CD4-positive, alpha-beta memory T cell (primary cell): ENCODE measurements at regions not wholly inside any gene's neighbourhood (a gene's known extent, or its start where the extent isn't known, plus 50 kb on each side); places are given as distances from the start of the nearest gene placed in this dataset.
"Not testable (repeated sequence)": the region's sequence is repeated elsewhere in the genome, so short reads cannot be mapped to it uniquely, and the experiment has no call there.

Experiments used
- CTCF ChIA-PET: fragments of 350-600 bp; sonication (Branson Sonifier 250); formaldehyde crosslinking; loops from one replicate; lab custom pipeline; 2021; ENCODE audit warnings: inconsistent platforms; ENCODE audit not compliant: partially characterized antibody; lab: Charles Lee
- POLR2A ChIA-PET: fragments of 350-600 bp; sonication (Branson Sonifier 250); formaldehyde crosslinking; loops from one replicate; lab custom pipeline; 2021; ENCODE audit not compliant: partially characterized antibody; lab: Charles Lee
- DNase-seq, 5 donors: peaks; one replicate each; pipeline versions ENCODE4 v3.0.0 to v3.0.0-alpha.2; 2020 to 2022; ENCODE audit warnings: mixed read lengths in 1 of 5
- H3K27ac ChIP-seq: one replicate; pipeline ENCODE4 v1.7.0; 2013; ENCODE audit warnings: low read depth, low read length
- H3K27me3 ChIP-seq: 2 replicates; pipeline ENCODE4 v1.7.0; 2013; ENCODE audit warnings: mild to moderate bottlenecking, low read length, moderate library complexity; ENCODE audit not compliant: insufficient read depth
- H3K36me3 ChIP-seq: 2 replicates; pipeline ENCODE4 v1.7.0; 2013; ENCODE audit warnings: mild to moderate bottlenecking, low read length, moderate library complexity; ENCODE audit not compliant: insufficient read depth
- H3K4me1 ChIP-seq: 2 replicates; pipeline ENCODE4 v1.7.0; 2013; ENCODE audit warnings: mild to moderate bottlenecking, low read length, moderate library complexity; ENCODE audit not compliant: insufficient read depth
- H3K4me3 ChIP-seq, 2 donors: one replicate each; pipeline ENCODE4 v1.7.0; 2013; ENCODE audit warnings: low read length in 2 of 2, mild to moderate bottlenecking in 1 of 2
- H3K9me3 ChIP-seq, 2 donors: one replicate each; pipeline ENCODE4 v1.7.0; 2013; ENCODE audit warnings: low read length in 2 of 2, control low read depth in 1 of 2; ENCODE audit not compliant: control insufficient read depth in 1 of 2
- H3K27ac Mint-ChIP-seq, 7 donors: one replicate each; pipeline ENCODE4 v1.8.0; 2020 to 2021; ENCODE audit warnings: mixed read lengths in 7 of 7, mild to moderate bottlenecking in 6 of 7, inconsistent platforms in 3 of 7, moderate library complexity in 3 of 7
- H3K27me3 Mint-ChIP-seq, 2 donors: one replicate each; pipeline ENCODE4 v1.8.0; 2020 to 2021; ENCODE audit warnings: mixed read lengths in 2 of 2
- H3K36me3 Mint-ChIP-seq, 2 donors: one replicate each; pipeline ENCODE4 v1.8.0; 2020 to 2021; ENCODE audit warnings: mixed read lengths in 2 of 2, inconsistent platforms in 1 of 2, mild to moderate bottlenecking in 1 of 2
- H3K4me1 Mint-ChIP-seq, 4 donors: one replicate each; pipeline ENCODE4 v1.8.0; 2020 to 2021; ENCODE audit warnings: mixed read lengths in 4 of 4, mild to moderate bottlenecking in 1 of 4
- H3K4me3 Mint-ChIP-seq, 8 donors: one replicate each; pipeline ENCODE4 v1.8.0; 2020 to 2021; ENCODE audit warnings: mixed read lengths in 8 of 8, mild to moderate bottlenecking in 7 of 8, moderate library complexity in 6 of 8, inconsistent platforms in 3 of 8
- H3K9me3 Mint-ChIP-seq, 8 donors: one replicate each; pipeline ENCODE4 v1.8.0; 2020 to 2021; ENCODE audit warnings: mixed read lengths in 8 of 8, mild to moderate bottlenecking in 5 of 8, inconsistent platforms in 3 of 8, moderate library complexity in 1 of 8
- intact Hi-C: fragments of 100-400 bp; cut with micrococcal nuclease; formaldehyde crosslinking; loops from one replicate; pipeline ENCODE4 v1.15.1; 2023

- H3K4me1 Mint-ChIP-seq = no peaks in the 10 kb centered on the region
- H3K27me3 ChIP-seq = no peaks in the 10 kb centered on the region
- H3K36me3 ChIP-seq = no peaks in the 10 kb centered on the region
- H3K27ac ChIP-seq = no peak overlapping the region
- H3K9me3 ChIP-seq = no peaks in the 10 kb centered on the region
- H3K4me1 ChIP-seq = no peaks in the 10 kb centered on the region
- CTCF ChIA-PET = no interaction called here
- POLR2A ChIA-PET = no interaction called here
- DNase-seq = no peak
- H3K4me3 Mint-ChIP-seq = no peak overlapping the region
- no peaks in the 10 kb centered on the region for H3K36me3 Mint-ChIP-seq
- H3K27me3 Mint-ChIP-seq = peaks cover 17 to 19% of the 10 kb centered on the region in 2 donors
- H3K4me3 ChIP-seq = no peak overlapping the region
- H3K9me3 Mint-ChIP-seq = peaks cover 0 to 3% (median 0%) of the 10 kb centered on the region in 8 donors
- intact Hi-C loops = no loop called here
- no peak overlapping the region for H3K27ac Mint-ChIP-seq
Observed at GRCh38 chr10:45111509-45111908, 110.8 kb downstream of the ZNF22 start.

- H3K4me1 ChIP-seq = not testable (repeated sequence)
Observed at GRCh38 chr10:45117940-45118339, 117.2 kb downstream of the ZNF22 start.

GRCh38 chr10:45118929-45119328 is 118.2 kb downstream of the ZNF22 start:
- intact Hi-C loops = no loop called here
- DNase-seq = no peak
- Mint-ChIP-seq H3K27ac (no peak overlapping the region), H3K4me3 (no peak overlapping the region), H3K27me3 (peaks cover 7 to 10% of the 10 kb centered on the region in 2 donors), H3K4me1 (no peaks in the 10 kb centered on the region), H3K36me3 (no peaks in the 10 kb centered on the region), H3K9me3 (no peaks in the 10 kb centered on the region)
- Histone ChIP-seq H3K27ac (no peak overlapping the region), H3K4me1 (no peaks in the 10 kb centered on the region), H3K9me3 (no peaks in the 10 kb centered on the region), H3K4me3 (no peak overlapping the region), H3K36me3 (no peaks in the 10 kb centered on the region), H3K27me3 (no peaks in the 10 kb centered on the region)
- ChIA-PET POLR2A (no interaction called here), CTCF (no interaction called here)

More at GRCh38 chr10:45117940-45118339, 117.2 kb downstream of the ZNF22 start:
- H3K27me3 ChIP-seq, CTCF ChIA-PET, H3K4me3 ChIP-seq, H3K36me3 ChIP-seq, H3K36me3 Mint-ChIP-seq, DNase-seq, H3K9me3 Mint-ChIP-seq, POLR2A ChIA-PET, H3K4me1 Mint-ChIP-seq, H3K4me3 Mint-ChIP-seq, H3K27ac ChIP-seq, H3K9me3 ChIP-seq, intact Hi-C loops, H3K27ac Mint-ChIP-seq: not testable (repeated sequence)
- H3K27me3 Mint-ChIP-seq = peaks cover 9 to 10% of the 10 kb centered on the region in 2 donors

GRCh38 chr10:45122180-45122860 is 121.6 kb downstream of the ZNF22 start:
- H3K4me3 ChIP-seq, H3K27ac ChIP-seq, H3K27me3 Mint-ChIP-seq, H3K4me3 Mint-ChIP-seq, H3K36me3 Mint-ChIP-seq, H3K9me3 ChIP-seq, H3K4me1 Mint-ChIP-seq, DNase-seq, H3K36me3 ChIP-seq, CTCF ChIA-PET, H3K4me1 ChIP-seq, H3K27ac Mint-ChIP-seq, H3K9me3 Mint-ChIP-seq, POLR2A ChIA-PET, intact Hi-C loops, H3K27me3 ChIP-seq: not testable (repeated sequence)

GRCh38 chr10:45135443-45136198 is 134.9 kb downstream of the ZNF22 start:
- no peaks in the 10 kb centered on the region for H3K27me3 ChIP-seq
- H3K4me3 ChIP-seq = no peak overlapping the region
- H3K36me3 Mint-ChIP-seq = no peaks in the 10 kb centered on the region
- H3K4me1 ChIP-seq = no peaks in the 10 kb centered on the region
- ChIA-PET CTCF (no interaction called here), POLR2A (no interaction called here)
- H3K9me3 ChIP-seq = no peaks in the 10 kb centered on the region
- H3K27me3 Mint-ChIP-seq = peaks cover 3 to 7% of the 10 kb centered on the region in 2 donors
- H3K27ac Mint-ChIP-seq = no peak overlapping the region
- H3K27ac ChIP-seq = no peak overlapping the region
- H3K9me3 Mint-ChIP-seq = no peaks in the 10 kb centered on the region
- no peak for DNase-seq
- H3K4me1 Mint-ChIP-seq = peaks cover 0 to 2% (median 0%) of the 10 kb centered on the region in 4 donors
- no peak overlapping the region for H3K4me3 Mint-ChIP-seq
- intact Hi-C loops = no loop called here
- no peaks in the 10 kb centered on the region for H3K36me3 ChIP-seq

GRCh38 chr10:45136256-45136655 is 135.5 kb downstream of the ZNF22 start:
- Mint-ChIP-seq H3K9me3 (no peaks in the 10 kb centered on the region), H3K4me1 (peaks cover 0 to 2% (median 0%) of the 10 kb centered on the region in 4 donors), H3K36me3 (no peaks in the 10 kb centered on the region), H3K27me3 (peaks cover 3 to 7% of the 10 kb centered on the region in 2 donors), H3K4me3 (no peak overlapping the region), H3K27ac (no peak overlapping the region)
- H3K9me3 ChIP-seq = no peaks in the 10 kb centered on the region
- no peak overlapping the region for H3K27ac ChIP-seq
- intact Hi-C loops = no loop called here
- H3K4me3 ChIP-seq = no peak overlapping the region
- H3K4me1 ChIP-seq = no peaks in the 10 kb centered on the region
- no peaks in the 10 kb centered on the region for H3K27me3 ChIP-seq
- ChIA-PET CTCF (no interaction called here), POLR2A (no interaction called here)
- H3K36me3 ChIP-seq = no peaks in the 10 kb centered on the region
- DNase-seq = no peak

- H3K9me3 ChIP-seq = no peaks in the 10 kb centered on the region
- H3K36me3 ChIP-seq = no peaks in the 10 kb centered on the region
- Mint-ChIP-seq H3K4me3 (no peak overlapping the region), H3K27ac (no peak overlapping the region), H3K36me3 (no peaks in the 10 kb centered on the region), H3K27me3 (peaks cover 4 to 18% of the 10 kb centered on the region in 2 donors), H3K4me1 (no peaks in the 10 kb centered on the region), H3K9me3 (no peaks in the 10 kb centered on the region)
- H3K4me3 ChIP-seq = no peak overlapping the region
- no peaks in the 10 kb centered on the region for H3K4me1 ChIP-seq
- no peaks in the 10 kb centered on the region for H3K27me3 ChIP-seq
- intact Hi-C loops = no loop called here
- ChIA-PET CTCF (no interaction called here), POLR2A (no interaction called here)
- H3K27ac ChIP-seq = no peak overlapping the region
- no peak for DNase-seq
Observed at GRCh38 chr10:45144326-45145070, 143.8 kb downstream of the ZNF22 start.
